ENCODE measurements at regions not wholly inside any gene's neighbourhood (a gene's known extent, or its start where the extent isn't known, plus 50 kb on each side); places are given as distances from the start of the nearest gene placed in this dataset.

GRCh38 chr13:70945506-70945905 is 837.3 kb upstream of the KLHL1 start:
- TF ChIP-seq CTCF (IDR thresholded peaks at IDR 0.05): no peak
- no peak for TF ChIP-seq POLR2AphosphoS5 (IDR thresholded peaks at IDR 0.05)

All from sigmoid colon (tissue), 4 donors.